ENCODE measurements at regions not wholly inside any gene's neighbourhood (a gene's known extent, or its start where the extent isn't known, plus 50 kb on each side); places are given as distances from the start of the nearest gene placed in this dataset.

DNA sequence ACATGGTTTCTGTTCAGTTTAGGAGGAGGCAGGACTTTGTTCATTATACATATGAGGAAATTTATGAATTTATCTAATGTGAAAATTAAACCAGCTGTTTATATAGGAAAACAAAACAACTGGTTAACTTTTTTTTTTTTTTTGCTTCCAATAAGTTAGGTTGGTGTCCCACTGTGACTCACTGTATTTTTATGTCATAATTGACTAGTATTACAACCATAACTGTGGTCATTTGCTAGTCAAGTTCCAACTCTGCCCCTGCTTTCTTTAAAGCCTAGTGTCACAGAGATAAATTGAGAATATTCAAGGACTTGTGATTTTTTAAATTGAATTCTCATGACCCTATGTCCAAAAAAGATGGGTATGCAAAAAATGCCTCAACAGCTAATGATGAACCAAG is 227.7 kb downstream of the BCAT1 start:
- no peak for DNase-seq

- no peak for DNase-seq
These were observed 229.6 kb downstream of the BCAT1 start for GRCh38 chr12:24719293-24719721.

- no peak for DNase-seq
These were observed 230.3 kb downstream of the BCAT1 start for GRCh38 chr12:24718617-24719016.

- no peak for DNase-seq
These were observed 234.7 kb downstream of the BCAT1 start for GRCh38 chr12:24714237-24714636.

DNA sequence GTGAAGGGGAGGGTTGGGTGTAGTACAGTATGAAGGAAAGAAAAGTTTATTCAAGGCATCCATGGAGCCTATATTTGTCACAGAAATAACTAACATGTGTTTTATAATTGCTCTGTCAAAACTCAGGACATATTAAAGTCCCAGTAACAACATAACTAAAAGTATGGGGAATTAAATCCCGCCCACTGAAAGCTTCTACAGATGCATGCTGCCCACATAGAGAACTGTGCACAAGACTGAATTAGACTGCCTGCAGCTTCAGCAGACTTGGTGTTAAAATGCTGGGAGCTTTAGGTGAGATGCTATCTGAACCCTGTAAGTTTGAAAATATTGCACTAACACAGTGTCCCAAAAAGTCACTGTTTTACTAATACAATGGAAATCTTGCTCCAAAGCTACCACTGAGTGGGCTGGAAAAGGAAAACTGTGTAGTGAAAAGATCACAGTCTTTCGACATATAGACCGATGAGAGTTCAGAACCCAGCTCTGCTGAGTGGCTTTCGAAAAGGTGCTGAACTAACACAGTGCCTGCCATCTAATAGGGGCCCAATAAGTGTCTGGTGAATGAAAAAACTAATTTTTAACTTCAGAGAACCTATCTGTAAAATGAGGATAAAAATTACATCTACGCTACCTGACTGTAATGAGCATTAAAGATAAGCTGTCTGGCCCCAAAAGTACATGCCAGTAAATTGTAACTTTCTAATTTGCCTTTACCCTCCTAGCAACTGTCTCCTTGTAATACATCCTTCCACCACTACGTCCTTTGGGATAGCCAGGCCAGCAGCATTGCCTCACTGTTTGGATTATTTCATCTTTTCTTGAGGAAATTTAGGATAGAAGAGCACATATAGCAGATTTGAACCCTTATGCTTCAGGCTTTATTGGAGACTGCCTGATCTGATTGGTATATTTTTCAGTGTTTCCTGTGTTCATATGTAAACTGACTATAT is 237.6 kb downstream of the BCAT1 start:
- no peak for DNase-seq

- no peak for DNase-seq
These were observed 239.7 kb downstream of the BCAT1 start for GRCh38 chr12:24709216-24709615.

- no peak for DNase-seq
These were observed 240.2 kb downstream of the BCAT1 start for GRCh38 chr12:24708718-24709117.

DNA sequence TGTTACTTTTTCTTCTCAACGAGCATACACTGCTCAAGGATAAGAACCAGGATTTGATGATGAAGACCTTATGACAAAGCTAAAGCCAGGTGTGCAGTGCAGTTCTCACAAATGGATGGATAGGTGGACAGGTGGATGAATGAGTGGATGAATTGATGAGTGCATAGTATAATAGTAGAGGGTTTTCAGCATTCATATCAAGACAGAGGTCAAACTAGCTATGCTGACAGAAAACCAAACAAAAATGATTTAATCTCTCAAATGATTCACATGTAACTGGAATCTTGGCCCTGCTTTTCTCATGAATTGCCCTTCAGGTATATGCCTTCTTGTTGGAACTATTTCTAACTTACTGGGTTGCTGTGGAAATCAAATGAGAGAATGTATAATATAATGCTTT is 240.9 kb downstream of the BCAT1 start:
- DNase-seq: no peak

DNA sequence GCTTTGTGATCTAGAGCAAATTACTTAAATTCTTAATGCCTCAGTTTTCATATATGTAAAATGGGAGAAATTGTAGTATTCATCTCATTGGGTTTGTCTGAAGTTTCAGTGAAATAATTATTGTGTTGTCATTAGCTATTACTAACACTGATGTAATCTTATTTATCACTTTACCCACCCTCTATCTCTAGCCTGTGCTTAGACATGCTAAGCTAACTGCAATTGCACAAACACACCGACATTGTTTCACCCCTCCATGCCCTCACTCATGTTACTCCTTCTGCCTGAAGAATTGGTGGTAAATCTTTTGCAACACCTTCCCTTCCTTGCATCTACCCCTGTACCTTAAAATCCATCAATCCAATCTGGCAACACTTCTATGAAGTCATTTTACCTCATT is 241.6 kb downstream of the BCAT1 start:
- DNase-seq: no peak

GRCh38 chr12:24705741-24706358 is 243.1 kb downstream of the BCAT1 start:
- no peak for DNase-seq

DNA sequence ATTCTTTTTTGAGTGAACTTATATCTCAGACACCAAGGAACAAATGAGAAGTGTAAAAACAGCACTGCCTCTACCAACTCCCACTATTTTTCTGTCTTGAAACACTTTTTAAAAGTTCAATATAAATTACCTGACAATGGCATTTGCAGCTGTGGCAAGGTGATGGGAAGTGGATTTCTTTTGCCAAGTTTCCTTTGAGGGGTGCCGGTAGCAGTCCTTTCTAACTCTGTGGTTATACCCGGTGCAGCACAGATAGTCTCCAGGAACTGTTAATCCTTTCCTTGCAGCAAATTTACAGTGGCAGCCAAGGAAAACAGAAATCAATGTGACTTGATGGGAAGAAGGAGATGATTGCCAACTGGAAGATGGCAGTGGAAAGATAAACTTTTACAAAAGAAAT is 243.7 kb downstream of the BCAT1 start:
- no peak for DNase-seq

DNA sequence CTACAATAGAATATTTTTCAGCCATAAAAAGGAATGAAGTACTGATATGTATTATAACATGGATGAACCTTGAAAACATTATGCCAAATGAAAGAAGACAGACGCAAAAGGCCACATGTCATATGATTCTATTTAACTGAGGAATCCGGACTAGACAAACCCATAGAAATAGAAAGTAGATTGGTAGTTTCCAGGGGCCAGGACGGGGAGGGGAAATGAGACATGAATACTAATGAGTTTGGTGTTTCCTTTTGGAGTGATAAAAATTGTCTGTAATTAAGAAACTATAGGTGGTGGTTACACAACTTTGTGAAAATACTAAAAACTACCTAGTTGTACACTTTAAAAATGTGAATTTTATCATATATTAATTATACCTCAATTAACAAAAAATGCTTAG is 247.6 kb downstream of the BCAT1 start:
- no peak for DNase-seq

DNA sequence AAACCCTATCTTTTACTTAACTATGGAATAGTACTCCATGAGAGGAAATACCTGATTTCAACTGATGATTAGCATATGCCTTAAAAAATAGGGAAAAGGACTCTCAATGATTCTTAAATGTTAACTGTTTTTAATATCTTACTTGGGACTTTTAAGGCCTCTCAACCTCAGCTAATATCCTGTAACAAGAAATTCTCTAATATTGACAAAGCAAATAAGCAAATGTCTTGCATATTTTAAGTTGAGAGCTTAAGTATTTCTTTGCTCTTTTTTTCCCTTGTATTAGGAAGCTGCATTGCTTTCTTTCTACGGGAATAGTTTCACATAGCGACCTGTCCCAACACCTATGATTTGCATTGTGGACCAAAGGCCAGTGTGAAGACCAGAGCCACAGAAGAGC is 249.9 kb downstream of the BCAT1 start:
- no peak for DNase-seq

GRCh38 chr12:24697769-24698168 is 251.1 kb downstream of the BCAT1 start:
- no peak for DNase-seq

DNA sequence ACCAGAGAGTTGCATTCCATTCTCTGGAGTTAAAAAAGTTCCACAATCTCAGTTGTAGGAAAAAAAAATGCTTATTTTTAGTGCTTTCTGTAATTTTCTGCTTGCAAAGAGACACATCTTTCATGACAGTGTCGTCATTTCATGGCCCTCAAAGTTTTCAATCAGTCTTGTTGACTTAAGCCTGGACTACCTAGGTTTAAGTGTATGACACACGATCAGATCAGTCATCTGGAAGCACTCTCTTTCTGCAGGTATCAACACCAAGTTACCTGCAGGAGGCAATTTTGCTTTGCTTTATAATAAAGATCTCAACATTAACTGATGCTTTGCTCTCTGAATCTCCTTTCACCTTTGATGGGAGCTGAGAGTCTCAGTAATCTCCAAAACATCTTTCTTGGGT is 251.6 kb downstream of the BCAT1 start:
- no peak for DNase-seq

DNA sequence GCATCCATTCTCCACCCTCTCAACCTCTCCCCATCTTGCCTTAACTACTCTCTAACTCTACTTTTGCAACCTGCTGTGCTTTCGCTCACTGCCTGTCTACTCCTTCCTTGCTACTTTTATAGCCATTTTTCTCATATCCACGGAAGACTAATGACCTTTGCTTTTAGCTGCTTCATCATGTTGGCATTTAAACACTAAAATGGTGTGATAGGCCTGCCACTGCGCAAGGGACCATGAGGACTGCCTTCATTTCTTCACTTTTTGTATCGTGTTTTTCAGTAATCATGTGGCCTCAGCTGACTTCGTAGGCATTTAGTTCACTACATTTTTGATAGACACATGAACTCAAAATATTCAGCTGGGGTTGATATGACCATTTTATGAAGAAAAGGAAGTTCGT is 252.1 kb downstream of the BCAT1 start:
- no peak for DNase-seq

GRCh38 chr12:24695657-24696329 is 253.1 kb downstream of the BCAT1 start:
- no peak for DNase-seq

- DNase-seq: no peak
These were observed 253.8 kb downstream of the BCAT1 start for GRCh38 chr12:24695103-24695502.

GRCh38 chr12:24688601-24689000 is 260.3 kb downstream of the BCAT1 start:
- no peak for DNase-seq

- peak; percentile 16 for DNase-seq
These were observed 267.3 kb downstream of the BCAT1 start for GRCh38 chr12:24681570-24681969.

DNA sequence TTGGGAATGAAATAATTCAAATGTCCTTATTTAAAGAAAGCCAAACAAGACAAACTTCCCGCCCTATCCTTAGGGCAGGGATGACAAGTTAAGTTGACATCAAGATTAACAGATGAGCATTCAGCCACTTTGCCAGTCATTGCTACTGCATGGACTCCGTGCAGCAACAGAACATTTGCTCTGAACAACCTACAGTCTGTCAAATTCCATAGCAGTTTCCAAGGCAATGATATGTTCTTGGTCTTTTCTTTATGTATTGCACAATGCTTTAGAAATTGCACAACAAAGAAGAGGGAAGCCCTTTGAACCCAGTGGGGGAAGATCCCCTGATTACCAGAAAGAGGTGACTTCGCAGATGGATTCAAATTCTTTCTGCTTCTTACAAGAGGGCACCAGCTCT is 269.8 kb downstream of the BCAT1 start:
- no peak for DNase-seq

DNA sequence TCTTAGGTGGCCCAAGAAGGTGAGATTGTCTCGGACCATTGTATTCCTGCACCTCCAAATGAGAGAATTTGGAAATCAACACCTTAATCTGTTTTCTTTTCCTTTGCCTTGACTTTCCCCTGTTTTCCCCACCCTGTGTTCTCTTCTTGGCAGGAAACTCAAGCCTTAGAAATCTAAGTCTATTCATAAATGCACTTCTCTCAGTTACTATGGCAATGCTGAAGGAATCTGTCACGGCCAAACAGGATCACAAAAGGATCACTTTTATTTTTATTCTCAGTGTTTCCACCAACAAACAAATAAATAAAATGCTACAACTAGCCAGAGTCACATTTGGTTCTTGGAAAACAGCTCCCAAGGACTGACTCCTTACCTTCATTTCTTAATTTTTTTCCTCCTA is 270.5 kb downstream of the BCAT1 start:
- DNase-seq: no peak

DNA sequence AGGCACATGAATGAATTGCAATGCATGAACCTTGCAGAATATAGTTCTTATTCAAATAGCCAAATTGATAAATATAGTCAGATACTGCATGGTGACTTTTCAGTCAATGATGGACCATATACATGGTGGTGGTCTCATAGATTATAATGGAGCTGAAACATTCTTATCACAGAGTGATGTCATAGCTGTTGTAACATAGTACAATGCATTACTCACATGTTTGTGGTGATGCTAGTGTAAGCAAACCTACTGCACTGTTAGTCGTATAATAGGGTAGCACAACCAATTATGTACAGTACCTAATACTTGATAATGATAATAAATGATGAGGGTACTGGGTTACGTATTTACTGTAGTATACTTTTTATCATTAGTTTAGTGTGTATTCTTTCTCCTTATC is 280.3 kb downstream of the BCAT1 start:
- DNase-seq: no peak
